Activated CD8-positive, alpha-beta memory T cell treated with anti-CD3 and anti-CD28 coated beads, Interleukin-2, amount 50 U/mL, for 48 hours (primary cell): ENCODE measurements at regions not wholly inside any gene's neighbourhood (a gene's known extent, or its start where the extent isn't known, plus 50 kb on each side); places are given as distances from the start of the nearest gene placed in this dataset.
A peak's percentile ranks its signal among the peaks of the same experiment; 100 is the strongest.
"Not testable (repeated sequence)": the region's sequence is repeated elsewhere in the genome, so short reads cannot be mapped to it uniquely, and the experiment has no call there.

ENCODE experiments used
- DNase-seq: peaks from one replicate; pipeline ENCODE4 v3.0.0-alpha.2; 2020

DNA sequence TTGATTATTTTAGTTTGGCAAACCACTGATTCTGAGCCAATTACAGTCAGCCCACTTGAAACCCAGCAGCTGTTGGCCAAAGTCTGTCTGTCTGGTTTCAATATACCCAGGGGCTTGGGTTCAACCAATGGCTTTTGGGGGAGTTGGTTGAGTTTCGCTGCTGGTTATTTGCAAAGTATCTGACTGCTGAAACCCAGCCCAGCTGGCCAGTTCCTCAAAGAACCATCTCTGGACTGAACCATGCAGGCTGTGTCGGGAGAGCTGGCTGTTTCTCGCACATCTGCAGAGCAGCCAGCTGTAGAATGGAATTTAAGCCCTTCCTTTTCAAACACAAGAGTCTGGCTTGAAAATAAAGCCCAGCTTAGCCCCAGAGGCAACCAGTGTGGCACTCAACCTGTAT lies 66.0 kb upstream of the PAX7 start:
- no peak for DNase-seq

GRCh38 chr1:18565321-18565720 lies 65.3 kb upstream of the PAX7 start:
- DNase-seq: no peak

- no peak for DNase-seq
Measured at GRCh38 chr1:18568489-18568888, 62.2 kb upstream of the PAX7 start.

- DNase-seq: no peak
Measured at GRCh38 chr1:18569251-18569650, 61.4 kb upstream of the PAX7 start.

GRCh38 chr1:18569811-18570545 lies 60.7 kb upstream of the PAX7 start:
- DNase-seq: no peak

DNA sequence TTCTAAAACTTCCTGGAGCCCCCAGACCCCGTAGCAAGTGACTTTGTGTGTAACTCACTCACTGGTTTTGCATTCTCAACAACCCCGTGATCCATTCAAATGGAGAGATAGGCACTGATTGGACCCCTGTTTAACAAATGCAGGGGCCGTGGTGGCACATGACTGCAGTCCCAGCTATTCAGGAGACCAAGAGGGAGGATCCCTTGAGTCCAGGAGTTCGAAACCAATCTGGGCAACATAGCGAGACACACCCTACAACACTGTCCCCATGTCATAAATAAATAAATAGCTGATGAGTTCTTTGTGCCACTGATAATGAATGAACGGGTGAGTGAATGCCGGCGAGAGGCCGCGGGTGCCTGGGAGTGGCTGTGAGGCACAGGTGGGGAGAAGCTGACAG lies 59.4 kb upstream of the PAX7 start:
- DNase-seq: no peak

DNA sequence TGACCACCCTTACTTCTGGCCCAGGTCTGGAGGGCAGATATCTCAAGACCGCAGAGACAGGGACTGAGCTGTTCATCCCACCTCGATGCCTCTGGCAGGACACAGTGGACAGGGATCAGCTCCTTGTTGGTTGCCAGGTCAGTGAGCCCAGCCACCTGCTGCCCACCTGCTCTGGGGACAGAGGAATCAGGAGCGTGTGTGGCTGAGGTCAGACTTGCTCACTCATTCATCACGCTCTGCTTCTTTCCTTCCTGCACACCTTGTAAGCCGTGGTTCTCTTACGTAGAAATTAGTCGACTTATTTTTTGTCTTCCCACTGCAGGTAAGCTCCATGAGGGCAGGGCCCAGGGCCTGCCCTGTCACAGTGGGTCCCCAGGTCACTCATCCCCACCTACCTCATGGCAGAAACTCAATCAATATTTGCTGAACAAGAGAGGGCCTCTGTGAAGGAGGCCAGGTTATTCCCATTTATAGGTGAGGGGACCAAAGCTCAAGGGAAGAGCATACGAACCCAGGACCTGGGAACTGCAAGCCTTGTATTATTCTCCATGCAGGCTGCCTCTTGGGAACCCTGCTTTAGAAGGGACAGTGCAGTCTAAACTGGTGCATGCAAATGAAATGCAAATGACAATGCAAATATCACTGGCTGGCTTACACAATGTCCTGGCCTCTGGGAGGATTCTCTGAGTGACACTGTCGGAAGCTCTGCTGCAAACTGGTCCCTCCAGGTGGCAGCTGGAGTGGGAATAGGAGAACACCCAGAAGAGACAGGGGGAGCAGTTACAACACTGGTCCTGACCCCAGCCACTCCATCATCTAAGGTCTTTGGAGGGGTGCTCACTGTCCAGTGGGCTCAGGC lies 58.4 kb upstream of the PAX7 start:
- DNase-seq: no peak

DNA sequence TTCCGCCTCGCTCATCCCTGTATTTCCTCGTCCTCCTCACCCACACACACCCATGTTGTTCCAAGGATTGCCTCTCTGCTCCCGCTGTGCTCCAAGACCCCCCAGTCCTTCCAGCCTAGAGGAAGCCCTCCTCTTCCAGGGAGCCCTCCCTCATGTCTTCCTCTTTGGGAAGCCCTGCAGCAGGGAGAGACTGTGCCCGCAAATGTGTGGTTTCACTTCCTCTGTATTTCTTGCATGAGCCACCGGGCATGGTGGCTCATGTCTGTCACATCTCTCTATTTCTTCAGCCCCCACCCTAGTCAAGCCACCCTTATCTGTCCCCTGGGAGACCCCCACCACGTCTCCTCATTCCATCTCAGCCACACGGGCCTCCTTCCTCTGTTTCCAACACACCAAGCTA lies 57.5 kb upstream of the PAX7 start:
- no peak for DNase-seq

DNA sequence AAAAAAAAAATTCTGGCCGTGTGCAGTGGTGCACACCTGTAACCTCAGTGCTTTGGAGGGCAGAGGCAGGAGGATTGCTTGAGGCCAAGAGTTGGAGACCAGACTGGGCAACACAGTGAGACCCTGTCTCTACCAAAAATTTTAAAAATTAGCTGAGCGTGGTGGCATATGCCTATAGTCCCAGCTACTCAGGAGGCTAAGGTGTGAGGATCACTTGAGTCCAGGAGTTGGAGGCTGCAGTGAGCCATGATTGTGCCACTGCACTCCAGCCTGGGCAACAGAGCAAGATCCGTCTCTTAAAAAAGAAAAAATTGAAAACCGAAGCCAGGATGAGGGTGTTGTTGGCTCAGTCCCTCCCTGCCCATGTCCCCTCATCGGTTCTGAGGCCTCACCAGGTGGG lies 55.9 kb upstream of the PAX7 start:
- no peak for DNase-seq

DNA sequence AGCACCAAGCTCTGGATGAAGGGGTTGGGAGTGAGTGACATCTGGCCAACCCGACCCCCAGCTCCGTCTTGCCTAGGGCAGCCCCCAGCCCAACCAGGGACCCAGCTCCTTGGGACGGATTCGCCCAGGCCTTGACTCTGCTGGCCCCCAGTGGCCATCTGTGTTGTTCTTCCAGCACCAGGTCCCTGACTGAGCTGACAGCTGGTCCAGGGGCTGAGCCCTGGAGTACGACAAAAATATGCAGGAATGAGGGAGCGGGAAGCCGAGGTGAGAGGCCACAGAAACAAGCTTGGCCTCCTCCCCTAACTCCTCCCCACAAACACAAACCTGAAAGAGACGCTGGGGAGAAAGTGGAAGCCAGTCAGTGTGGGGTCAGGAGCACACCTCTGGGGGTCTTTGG lies 55.0 kb upstream of the PAX7 start:
- DNase-seq: peak; percentile 82

GRCh38 chr1:18578271-18578670 lies 52.4 kb upstream of the PAX7 start:
- DNase-seq: no peak

DNA sequence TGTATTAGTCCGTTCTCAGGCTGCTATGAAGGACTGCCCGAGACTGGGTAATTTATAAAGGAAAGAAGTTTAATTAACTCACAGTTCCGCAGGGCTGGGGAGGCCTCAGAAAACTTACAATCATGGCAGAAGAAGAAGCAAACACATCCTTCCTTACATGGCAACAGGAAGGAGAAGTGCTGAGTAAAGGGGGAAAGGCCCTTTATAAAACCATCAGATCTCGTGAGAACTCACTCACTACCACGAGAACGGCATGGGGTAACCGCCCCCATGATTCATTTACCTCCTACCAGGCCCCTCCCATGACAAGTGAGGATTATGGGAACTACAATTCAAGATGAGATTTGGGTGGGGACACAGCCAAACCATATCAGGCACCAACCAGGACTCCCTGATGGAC lies 51.4 kb upstream of the PAX7 start:
- DNase-seq: not testable (repeated sequence)

GRCh38 chr1:18580047-18580446 lies 50.6 kb upstream of the PAX7 start:
- no peak for DNase-seq

- no peak for DNase-seq
Measured at GRCh38 chr1:18580691-18581419, 49.8 kb upstream of the PAX7 start.
